OCI-LY7 (cell line): ENCODE measurements at regions not wholly inside any gene's neighbourhood (a gene's known extent, or its start where the extent isn't known, plus 50 kb on each side); places are given as distances from the start of the nearest gene placed in this dataset.

ENCODE experiments used
- BruUV-seq: library from RNA; stranded (reverse); fragments of 400-500 nt; replicated peaks from 2 replicates; lab custom pipeline; 2021; lab: Mats Ljungman, UMichigan
- CTCF ChIA-PET: fragments of 300-600 bp; sonication (Branson Sonifier 250); formaldehyde crosslinking; loops from one replicate; lab custom pipeline; 2022; ENCODE audit warnings: antibody characterized with exemption; ENCODE audit not compliant: unreplicated experiment; lab: Charles Lee
- POLR2A ChIA-PET: fragments of 300-600 bp; sonication (Branson Sonifier 250); formaldehyde crosslinking; loops from one replicate; lab custom pipeline; 2022; ENCODE audit warnings: antibody characterized with exemption; lab: Charles Lee
- DNase-seq: peaks from one replicate; pipeline ENCODE4 v3.0.0-alpha.2; 2015; ENCODE audit warnings: low spot score
- H2AFZ ChIP-seq: fragments of 200-600 bp; sonication (generic), shearing (Covaris generic); 2 replicates; pipeline ENCODE4 v1.6.1; 2014; ENCODE audit warnings: mild to moderate bottlenecking, antibody characterized with exemption, low read length, moderate library complexity
- H3K27ac ChIP-seq: fragments of 200-600 bp; sonication (generic); 2 replicates; pipeline ENCODE4 v1.5.1; 2014; ENCODE audit warnings: mixed run types, low read depth, mild to moderate bottlenecking, moderate library complexity, low read length, inconsistent platforms; ENCODE audit not compliant: poor library complexity, severe bottlenecking
- H3K36me3 ChIP-seq: fragments of 200-600 bp; sonication (generic); 2 replicates; pipeline ENCODE4 v1.6.1; 2014; ENCODE audit warnings: mild to moderate bottlenecking, antibody characterized with exemption, low read length, moderate library complexity, mixed read lengths; ENCODE audit not compliant: insufficient read depth
- H3K4me1 ChIP-seq: fragments of 200-600 bp; sonication (generic); 2 replicates; pipeline ENCODE4 v1.5.1; 2014; ENCODE audit warnings: mild to moderate bottlenecking, low read length; ENCODE audit not compliant: insufficient read depth, poor library complexity, severe bottlenecking
- H3K4me2 ChIP-seq: fragments of 200-600 bp; sonication (generic); 2 replicates; pipeline ENCODE4 v1.6.1; 2014; ENCODE audit warnings: mild to moderate bottlenecking, low read length
- H3K4me3 ChIP-seq: fragments of 200-600 bp; sonication (generic); 2 replicates; pipeline ENCODE4 v1.5.1; 2014; ENCODE audit warnings: mild to moderate bottlenecking, low read depth, low read length; ENCODE audit not compliant: poor library complexity, severe bottlenecking
- H3K79me2 ChIP-seq: fragments of 200-600 bp; sonication (generic); 2 replicates; pipeline ENCODE4 v1.6.1; 2016; ENCODE audit warnings: low read depth, mild to moderate bottlenecking, low read length, moderate library complexity, mixed read lengths; ENCODE audit not compliant: insufficient read depth
- H3K9me2 ChIP-seq: fragments of 200-600 bp; sonication (generic); 2 replicates; pipeline ENCODE4 v1.6.1; 2016; ENCODE audit warnings: mild to moderate bottlenecking, low read length, mixed read lengths; ENCODE audit not compliant: insufficient read depth
- H3K9me3 ChIP-seq: fragments of 200-600 bp; sonication (generic); 2 replicates; pipeline ENCODE4 v1.6.1; 2014; ENCODE audit warnings: mild to moderate bottlenecking, mixed run types, low read length, mixed read lengths
- H4K20me1 ChIP-seq: fragments of 200-600 bp; sonication (generic); 2 replicates; pipeline ENCODE4 v1.6.1; 2014; ENCODE audit warnings: mild to moderate bottlenecking, antibody characterized with exemption, low read length, moderate library complexity, mixed read lengths; ENCODE audit not compliant: insufficient read depth
- CTCF ChIP-seq: fragments of 200-600 bp; sonication (generic); conservative IDR thresholded peaks from 2 replicates; pipeline ENCODE4 v1.5.1; 2014; ENCODE audit warnings: mild to moderate bottlenecking, antibody characterized with exemption, low read length, moderate library complexity, mixed read lengths
- EZH2phosphoT487 ChIP-seq: fragments of 200-600 bp; sonication (generic); IDR thresholded peaks from 2 replicates; pipeline ENCODE4 v1.6.1; 2018; ENCODE audit warnings: low read depth, borderline replicate concordance, mild to moderate bottlenecking, mixed run types, antibody characterized with exemption, low read length, moderate library complexity, mixed read lengths
- intact Hi-C: fragments of 100-400 bp; cut with micrococcal nuclease; formaldehyde crosslinking; loops from one replicate; pipeline ENCODE4 v1.10.0; 2022; ENCODE audit not compliant: unreplicated experiment

- no peaks in the 10 kb centered on the region for H3K36me3 ChIP-seq
- no peaks in the 10 kb centered on the region for H3K79me2 ChIP-seq
- no peaks in the 10 kb centered on the region for H3K9me3 ChIP-seq
- H2AFZ ChIP-seq = no peak overlapping the region
- H3K9me2 ChIP-seq = no peaks in the 10 kb centered on the region
- no peak for TF ChIP-seq EZH2phosphoT487
- TF ChIP-seq CTCF = no peak
- H3K27ac ChIP-seq = no peak overlapping the region
- H3K4me2 ChIP-seq = no peak overlapping the region
- ChIA-PET POLR2A (interaction anchor here (0.6 kb wide), 1 partner anchor 91 kb away, joined by 3 read pairs; no protein-coding TSS in a partner anchor), CTCF (no interaction called here)
- no peak for DNase-seq
- intact Hi-C loops = no loop called here
- H4K20me1 ChIP-seq = no peaks in the 10 kb centered on the region
- no TSS peak for BruUV-seq
- H3K4me3 ChIP-seq = no peak overlapping the region
- no peaks in the 10 kb centered on the region for H3K4me1 ChIP-seq
Observed at GRCh38 chr13:72545030-72545719, 182.3 kb downstream of the MZT1 start.

GRCh38 chr13:72544042-72544441 lies 183.4 kb downstream of the MZT1 start:
- Histone ChIP-seq H3K9me2 (no peaks in the 10 kb centered on the region), H3K4me3 (no peak overlapping the region), H4K20me1 (no peaks in the 10 kb centered on the region), H3K4me2 (no peak overlapping the region), H2AFZ (no peak overlapping the region), H3K36me3 (no peaks in the 10 kb centered on the region), H3K27ac (no peak overlapping the region), H3K9me3 (no peaks in the 10 kb centered on the region), H3K79me2 (no peaks in the 10 kb centered on the region), H3K4me1 (no peaks in the 10 kb centered on the region)
- DNase-seq = no peak
- intact Hi-C loops = no loop called here
- ChIA-PET POLR2A (no interaction called here), CTCF (no interaction called here)
- no TSS peak for BruUV-seq
- TF ChIP-seq EZH2phosphoT487 (no peak), CTCF (no peak)

DNA sequence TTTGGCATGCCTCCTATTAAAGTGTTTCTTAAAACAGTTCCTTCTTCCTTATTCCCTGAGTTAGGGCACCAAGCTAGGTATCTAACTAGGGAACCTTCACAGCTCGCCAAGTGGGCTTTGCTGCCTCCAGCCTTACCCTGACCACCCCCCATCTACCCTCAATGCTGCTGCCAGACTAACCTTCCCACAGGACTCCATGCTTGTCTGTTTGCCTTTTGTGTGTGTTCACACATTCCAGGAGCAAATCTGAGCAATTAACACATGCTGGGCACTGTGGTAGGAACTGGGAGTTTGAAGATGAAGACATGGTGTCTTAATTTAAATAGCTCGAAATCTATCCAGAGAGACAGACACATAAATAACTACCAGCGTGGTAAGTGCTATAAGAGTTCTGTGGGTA lies 185.2 kb downstream of the MZT1 start:
- CTCF ChIA-PET = no interaction called here
- H2AFZ ChIP-seq = no peak overlapping the region

More for the DNA sequence above, 185.2 kb downstream of the MZT1 start:
- no peaks in the 10 kb centered on the region for H3K36me3 ChIP-seq
- no peak overlapping the region for H3K4me2 ChIP-seq
- no peaks in the 10 kb centered on the region for H3K9me2 ChIP-seq
- no TSS peak for BruUV-seq
- no peak overlapping the region for H3K4me3 ChIP-seq
- intact Hi-C loops = no loop called here
- H3K79me2 ChIP-seq = no peaks in the 10 kb centered on the region
- POLR2A ChIA-PET = no interaction called here
- H4K20me1 ChIP-seq = no peaks in the 10 kb centered on the region
- TF ChIP-seq EZH2phosphoT487 = no peak
- TF ChIP-seq CTCF = no peak
- H3K4me1 ChIP-seq = no peaks in the 10 kb centered on the region
- no peaks in the 10 kb centered on the region for H3K9me3 ChIP-seq
- no peak for DNase-seq
- no peak overlapping the region for H3K27ac ChIP-seq
